B cell (primary cell): ENCODE measurements at regions not wholly inside any gene's neighbourhood (a gene's known extent, or its start where the extent isn't known, plus 50 kb on each side); places are given as distances from the start of the nearest gene placed in this dataset.

Experiments used
- ATAC-seq: fragments of 200-7000 bp; cut with Tn5 transposase; one replicate; pipeline ENCODE4 v1.10.0; 2021; ENCODE audit warnings: low read depth, mild to moderate bottlenecking, moderate number of reproducible peaks, moderate library complexity
- CTCF ChIA-PET: fragments of 350-600 bp; sonication (Branson Sonifier 250); formaldehyde crosslinking; loops from one replicate; lab custom pipeline; 2021; ENCODE audit warnings: antibody characterized with exemption, inconsistent platforms; lab: Charles Lee
- POLR2A ChIA-PET: fragments of 350-600 bp; sonication (Branson Sonifier 250); formaldehyde crosslinking; loops from one replicate; lab custom pipeline; 2021; ENCODE audit warnings: antibody characterized with exemption; lab: Charles Lee
- DNase-seq: peaks from one replicate; pipeline ENCODE4 v3.0.0; 2013
- H2AFZ ChIP-seq: 2 replicates; pipeline ENCODE4 v1.6.1; 2012; ENCODE audit warnings: mild to moderate bottlenecking, low read depth, low read length; ENCODE audit not compliant: insufficient read depth, poor library complexity, severe bottlenecking
- H3K27ac ChIP-seq, 2 donors: 1 replicate in 1 of 2; 2 replicates in 1 of 2; pipeline ENCODE4 v1.5.1; 2012 to 2013; ENCODE audit warnings: low read length in 2 of 2, mild to moderate bottlenecking in 2 of 2, moderate library complexity in 1 of 2
- H3K27me3 ChIP-seq, 4 experiments: fragments of 200-600 bp in 1 of 4; sonication (generic) in 1 of 4; replicated peaks in 1 of 4; 1 replicate in 2 of 4; 2 replicates in 2 of 4; pipeline versions ENCODE4 v1.6.1 to v1.7.0; 2013 to 2016; ENCODE audit warnings: low read length in 3 of 4, mild to moderate bottlenecking in 2 of 4, mixed read lengths in 1 of 4, moderate library complexity in 1 of 4; ENCODE audit not compliant: insufficient read depth in 4 of 4, control insufficient read depth in 3 of 4; ENCODE audit errors: control extremely low read depth in 1 of 4
- H3K36me3 ChIP-seq, 2 experiments: replicated peaks in 1 of 2; 1 replicate in 1 of 2; 2 replicates in 1 of 2; pipeline versions ENCODE4 v1.6.1 to v1.7.1; 2013; ENCODE audit warnings: low read length in 1 of 2; ENCODE audit not compliant: insufficient read depth in 2 of 2, control insufficient read depth in 1 of 2; ENCODE audit errors: control extremely low read depth in 1 of 2, extremely low read depth in 1 of 2
- H3K4me1 ChIP-seq, 2 donors: fragments of 200-600 bp in 1 of 2; sonication (generic) in 1 of 2; 1 replicate in 1 of 2; 2 replicates in 1 of 2; pipeline versions ENCODE4 v1.5.1 to v1.6.1; 2013 to 2017; ENCODE audit warnings: low read length in 2 of 2; ENCODE audit not compliant: control insufficient read depth in 2 of 2, insufficient read depth in 2 of 2
- H3K4me2 ChIP-seq: replicated peaks from 2 replicates; pipeline ENCODE3; 2012; ENCODE audit warnings: mild to moderate bottlenecking, low read depth, low read length; ENCODE audit not compliant: poor library complexity, severe bottlenecking
- H3K4me3 ChIP-seq, 5 experiments: fragments of 200-600 bp in 1 of 5; sonication (generic) in 1 of 5; 1 replicate in 3 of 5; 2 replicates in 2 of 5; pipeline versions ENCODE4 v1.5.1 to v1.7.0; 2011 to 2016; ENCODE audit warnings: low read length in 4 of 5, mild to moderate bottlenecking in 4 of 5, low read depth in 2 of 5, control low read depth in 1 of 5, moderate library complexity in 1 of 5; ENCODE audit not compliant: insufficient read depth in 1 of 5; ENCODE audit errors: control extremely low read depth in 1 of 5, extremely low read depth in 1 of 5
- H3K79me2 ChIP-seq: fragments of 200-600 bp; sonication (generic); one replicate; pipeline ENCODE4 v1.6.0; 2016; ENCODE audit warnings: low read length; ENCODE audit not compliant: control insufficient read depth, insufficient read depth
- H3K9ac ChIP-seq: fragments of 200-600 bp; sonication (generic); 2 replicates; pipeline ENCODE4 v1.6.1; 2017; ENCODE audit warnings: mild to moderate bottlenecking, low read length, moderate library complexity
- H3K9me3 ChIP-seq, 3 donors: one replicate each; pipeline versions ENCODE4 v1.6.1 to v1.7.1; 2013; ENCODE audit warnings: low read length in 2 of 3; ENCODE audit not compliant: control insufficient read depth in 2 of 3, insufficient read depth in 1 of 3; ENCODE audit errors: control extremely low read depth in 1 of 3
- H4K20me1 ChIP-seq: 2 replicates; pipeline ENCODE4 v1.6.0; 2012; ENCODE audit warnings: mild to moderate bottlenecking, low read length; ENCODE audit not compliant: insufficient read depth, control insufficient read depth, poor library complexity, severe bottlenecking
- H3K27ac Mint-ChIP-seq: one replicate; pipeline ENCODE4 v1.8.0; 2021; ENCODE audit warnings: mixed read lengths
- H3K27me3 Mint-ChIP-seq: one replicate; pipeline ENCODE4 v1.8.0; 2021; ENCODE audit warnings: mixed read lengths
- H3K4me1 Mint-ChIP-seq: one replicate; pipeline ENCODE4 v1.8.0; 2021; ENCODE audit warnings: mixed read lengths
- H3K4me3 Mint-ChIP-seq: one replicate; pipeline ENCODE4 v1.8.0; 2021; ENCODE audit warnings: mixed read lengths
- H3K9me3 Mint-ChIP-seq: one replicate; pipeline ENCODE4 v1.8.0; 2022; ENCODE audit warnings: mixed read lengths; ENCODE audit not compliant: insufficient read depth
- EZH2 ChIP-seq: IDR thresholded peaks from 2 replicates; pipeline ENCODE4 v1.6.1; 2012; ENCODE audit warnings: borderline replicate concordance, low read depth, mild to moderate bottlenecking, moderate library complexity, low read length; ENCODE audit not compliant: insufficient read depth, poor library complexity, severe bottlenecking
- WGBS: methylation state at CpG from one replicate; pipeline ENCODE4 v1.1.5; 2013; ENCODE audit warnings: missing lambda C conversion rate; ENCODE audit not compliant: insufficient coverage; 5-methylcytosine and 5-hydroxymethylcytosine counted together
- intact Hi-C: fragments of 100-400 bp; cut with micrococcal nuclease; formaldehyde crosslinking; loops from one replicate; pipeline ENCODE4 v1.10.0; 2022
- TF ChIP-seq, protein P1 (sequence below): fragments of 200-600 bp; IDR thresholded peaks from one replicate; pipeline ENCODE4 v1.8.0; 2022; ENCODE audit warnings: antibody characterized with exemption, mild to moderate bottlenecking

DNA sequence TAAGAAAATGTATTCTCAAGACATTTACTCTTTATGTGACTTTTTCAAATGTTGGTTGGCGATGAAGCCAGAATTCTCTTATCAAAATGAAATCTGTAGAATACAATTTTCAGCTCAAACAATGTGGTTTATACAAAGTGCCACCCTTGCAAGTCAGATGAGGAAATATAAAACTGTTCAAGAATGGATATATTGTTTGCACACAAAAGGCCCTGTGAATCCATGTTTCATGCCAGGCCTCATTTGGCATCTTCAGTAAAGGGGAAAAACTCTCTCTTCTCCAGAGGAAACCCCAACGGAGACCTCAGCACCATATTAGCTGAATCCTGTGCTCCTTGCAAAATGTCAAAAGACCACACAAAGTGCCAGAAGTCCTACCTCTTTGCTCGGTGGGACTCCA lies 310.4 kb downstream of the RRAGC start:
- Histone ChIP-seq H3K4me1 (no peaks in the 10 kb centered on the region), H3K4me3 (no peak overlapping the region), H3K27ac (no peak overlapping the region), H3K4me2 (no peak overlapping the region), H3K9ac (no peak overlapping the region), H3K79me2 (no peaks in the 10 kb centered on the region), H4K20me1 (no peaks in the 10 kb centered on the region), H2AFZ (no peak overlapping the region), H3K36me3 (no peaks in the 10 kb centered on the region), H3K27me3 (peaks cover 0 to 10% (median 4%) of the 10 kb centered on the region in 4 experiments), H3K9me3 (no peaks in the 10 kb centered on the region)
- POLR2A ChIA-PET, result no interaction called here
- no peaks in the 10 kb centered on the region for H3K4me1 Mint-ChIP-seq
- intact Hi-C loops, result no loop called here
- WGBS, result 91% methylated on average over 1 of the region's 3 CpGs
- no peak overlapping the region for H3K27ac Mint-ChIP-seq
- CTCF ChIA-PET, result no interaction called here
- H3K27me3 Mint-ChIP-seq, result peaks cover 22% of the 10 kb centered on the region
- ATAC-seq, result no peak
- TF ChIP-seq, protein P1, sequence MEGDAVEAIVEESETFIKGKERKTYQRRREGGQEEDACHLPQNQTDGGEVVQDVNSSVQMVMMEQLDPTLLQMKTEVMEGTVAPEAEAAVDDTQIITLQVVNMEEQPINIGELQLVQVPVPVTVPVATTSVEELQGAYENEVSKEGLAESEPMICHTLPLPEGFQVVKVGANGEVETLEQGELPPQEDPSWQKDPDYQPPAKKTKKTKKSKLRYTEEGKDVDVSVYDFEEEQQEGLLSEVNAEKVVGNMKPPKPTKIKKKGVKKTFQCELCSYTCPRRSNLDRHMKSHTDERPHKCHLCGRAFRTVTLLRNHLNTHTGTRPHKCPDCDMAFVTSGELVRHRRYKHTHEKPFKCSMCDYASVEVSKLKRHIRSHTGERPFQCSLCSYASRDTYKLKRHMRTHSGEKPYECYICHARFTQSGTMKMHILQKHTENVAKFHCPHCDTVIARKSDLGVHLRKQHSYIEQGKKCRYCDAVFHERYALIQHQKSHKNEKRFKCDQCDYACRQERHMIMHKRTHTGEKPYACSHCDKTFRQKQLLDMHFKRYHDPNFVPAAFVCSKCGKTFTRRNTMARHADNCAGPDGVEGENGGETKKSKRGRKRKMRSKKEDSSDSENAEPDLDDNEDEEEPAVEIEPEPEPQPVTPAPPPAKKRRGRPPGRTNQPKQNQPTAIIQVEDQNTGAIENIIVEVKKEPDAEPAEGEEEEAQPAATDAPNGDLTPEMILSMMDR, result no peak
- TF ChIP-seq EZH2, result no peak
- no peak overlapping the region for H3K4me3 Mint-ChIP-seq
- no peaks in the 10 kb centered on the region for H3K9me3 Mint-ChIP-seq
- DNase-seq, result no peak

DNA sequence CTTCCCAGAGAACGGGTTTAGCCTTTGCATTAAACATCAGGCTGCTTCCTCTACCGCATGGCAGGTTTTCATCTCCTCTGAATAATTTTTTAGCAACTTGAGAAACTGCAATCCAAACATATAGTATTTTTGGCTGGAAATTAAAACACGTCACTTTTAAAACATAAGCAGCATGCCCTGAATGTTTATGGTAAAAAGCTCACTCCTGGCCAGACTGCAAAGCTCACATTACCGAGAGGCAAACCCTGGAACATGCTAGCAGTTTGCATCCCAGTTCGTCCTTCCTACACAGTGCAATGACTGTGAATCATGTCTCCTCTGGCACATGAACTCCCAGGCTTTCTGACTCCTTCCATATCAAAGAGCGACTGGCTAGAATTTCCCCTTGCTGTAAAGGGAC lies 312.3 kb downstream of the RRAGC start:
- H3K4me3 ChIP-seq, result no peak overlapping the region
- Mint-ChIP-seq H3K9me3 (no peaks in the 10 kb centered on the region), H3K27me3 (peaks cover 22% of the 10 kb centered on the region), H3K4me1 (no peaks in the 10 kb centered on the region), H3K4me3 (no peak overlapping the region), H3K27ac (no peak overlapping the region)
- no peak overlapping the region for H3K27ac ChIP-seq
- no peaks in the 10 kb centered on the region for H3K36me3 ChIP-seq
- no peaks in the 10 kb centered on the region for H4K20me1 ChIP-seq
- no peak overlapping the region for H3K4me2 ChIP-seq
- peaks cover 0 to 10% (median 4%) of the 10 kb centered on the region in 4 experiments for H3K27me3 ChIP-seq
- no peak overlapping the region for H3K9ac ChIP-seq
- POLR2A ChIA-PET, result interaction anchor here (0.7 kb wide), 1 partner anchor 335 kb away, joined by 3 read pairs; no protein-coding TSS in a partner anchor
- no peak for DNase-seq
- intact Hi-C loops, result no loop called here
- ATAC-seq, result no peak
- TF ChIP-seq, protein P1, result no peak
- TF ChIP-seq EZH2, result no peak
- WGBS, result 79% methylated on average over 3 of the region's 6 CpGs
- CTCF ChIA-PET, result no interaction called here
- H3K4me1 ChIP-seq, result no peaks in the 10 kb centered on the region
- no peaks in the 10 kb centered on the region for H3K9me3 ChIP-seq
- no peak overlapping the region for H2AFZ ChIP-seq
- H3K79me2 ChIP-seq, result no peaks in the 10 kb centered on the region
